Tibial nerve (tissue), 4 donors: ENCODE measurements at regions not wholly inside any gene's neighbourhood (a gene's known extent, or its start where the extent isn't known, plus 50 kb on each side); places are given as distances from the start of the nearest gene placed in this dataset.

Experiments used
- EP300 ChIP-seq, 2 donors: sonication (generic); formaldehyde crosslinking; IDR thresholded peaks; one replicate each; pipeline ENCODE4 v1.6.1; 2017; ENCODE audit warnings: antibody characterized with exemption in 2 of 2, mild to moderate bottlenecking in 1 of 2
- POLR2A ChIP-seq, 2 donors: fragments of 450-650 bp; IDR thresholded peaks; one replicate each; pipeline ENCODE4 v1.6.1; 2017; ENCODE audit warnings: antibody characterized with exemption in 2 of 2, mild to moderate bottlenecking in 2 of 2, moderate library complexity in 2 of 2
- TF ChIP-seq, protein P1 (sequence below), 5 experiments: fragments of 200-600 bp in 3 of 5; fragments of 450-650 bp in 2 of 5; sonication (generic) in 3 of 5; IDR thresholded peaks; one replicate each; pipeline ENCODE4 v1.5.1; 2016 to 2019; ENCODE audit warnings: antibody characterized with exemption in 5 of 5, mild to moderate bottlenecking in 3 of 5, moderate library complexity in 2 of 5

DNA sequence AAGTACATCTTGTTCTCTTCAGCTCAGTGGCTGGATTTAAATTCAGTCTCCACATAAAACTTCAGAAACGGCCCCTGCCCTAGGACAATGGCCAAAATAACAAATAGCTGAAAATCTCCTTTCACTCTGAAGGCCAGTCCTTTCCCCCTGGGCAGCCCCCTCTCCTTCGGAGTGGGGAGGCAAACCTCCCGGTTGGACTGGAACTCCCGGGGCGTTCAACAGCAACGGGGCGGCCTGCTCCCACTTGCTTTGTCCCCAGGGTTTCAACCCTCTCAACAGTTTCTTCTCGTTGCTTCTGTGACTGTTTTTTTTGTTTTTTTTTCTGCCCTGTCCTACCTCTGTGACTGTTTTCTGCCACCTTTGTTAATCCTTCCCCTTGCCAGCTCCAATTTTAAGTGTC, 102.6 kb upstream of the DUSP22 start:
- TF ChIP-seq EP300 (IDR thresholded peaks at IDR 0.05) (no peak), POLR2A (IDR thresholded peaks at IDR 0.05) (no peak)
- TF ChIP-seq, protein P1, sequence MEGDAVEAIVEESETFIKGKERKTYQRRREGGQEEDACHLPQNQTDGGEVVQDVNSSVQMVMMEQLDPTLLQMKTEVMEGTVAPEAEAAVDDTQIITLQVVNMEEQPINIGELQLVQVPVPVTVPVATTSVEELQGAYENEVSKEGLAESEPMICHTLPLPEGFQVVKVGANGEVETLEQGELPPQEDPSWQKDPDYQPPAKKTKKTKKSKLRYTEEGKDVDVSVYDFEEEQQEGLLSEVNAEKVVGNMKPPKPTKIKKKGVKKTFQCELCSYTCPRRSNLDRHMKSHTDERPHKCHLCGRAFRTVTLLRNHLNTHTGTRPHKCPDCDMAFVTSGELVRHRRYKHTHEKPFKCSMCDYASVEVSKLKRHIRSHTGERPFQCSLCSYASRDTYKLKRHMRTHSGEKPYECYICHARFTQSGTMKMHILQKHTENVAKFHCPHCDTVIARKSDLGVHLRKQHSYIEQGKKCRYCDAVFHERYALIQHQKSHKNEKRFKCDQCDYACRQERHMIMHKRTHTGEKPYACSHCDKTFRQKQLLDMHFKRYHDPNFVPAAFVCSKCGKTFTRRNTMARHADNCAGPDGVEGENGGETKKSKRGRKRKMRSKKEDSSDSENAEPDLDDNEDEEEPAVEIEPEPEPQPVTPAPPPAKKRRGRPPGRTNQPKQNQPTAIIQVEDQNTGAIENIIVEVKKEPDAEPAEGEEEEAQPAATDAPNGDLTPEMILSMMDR (IDR thresholded peaks at IDR 0.05) = no peak
